H1 (cell line): ENCODE measurements at regions not wholly inside any gene's neighbourhood (a gene's known extent, or its start where the extent isn't known, plus 50 kb on each side); places are given as distances from the start of the nearest gene placed in this dataset.

ENCODE experiments used
- CTCF ChIA-PET: fragments of 300-600 bp; sonication (Branson Sonifier 250); formaldehyde crosslinking; loops from one replicate; lab custom pipeline; 2021; ENCODE audit not compliant: partially characterized antibody; lab: Charles Lee
- POLR2A ChIA-PET: fragments of 300-600 bp; sonication (Branson Sonifier 250); formaldehyde crosslinking; loops from one replicate; lab custom pipeline; 2021; ENCODE audit warnings: inconsistent platforms; ENCODE audit not compliant: partially characterized antibody; lab: Charles Lee
- DNase-seq, 2 experiments: peaks; one replicate each; pipeline versions ENCODE4 v3.0.0 to v3.0.0-alpha.2; 2010 to 2022; ENCODE audit warnings: low spot score in 2 of 2, low read depth in 1 of 2, mixed read lengths in 1 of 2
- FAIRE-seq: peaks from 2 replicates; lab custom pipeline; 2011; peaks lifted over from hg19 to GRCh38; lab: Jason Lieb, UNC
- H2AFZ ChIP-seq: 2 replicates; pipeline ENCODE4 v1.8.1; 2012; ENCODE audit warnings: low read length, inconsistent platforms
- H2AK5ac ChIP-seq: 2 replicates; pipeline ENCODE4 v1.6.1; 2013; ENCODE audit warnings: low read depth, low read length
- H2BK120ac ChIP-seq: replicated peaks from 2 replicates; pipeline ENCODE3; 2013; ENCODE audit warnings: low read depth, low read length, inconsistent platforms
- H2BK12ac ChIP-seq: 2 replicates; pipeline ENCODE4 v1.6.1; 2013; ENCODE audit warnings: low read depth, low read length
- H2BK15ac ChIP-seq: 2 replicates; pipeline ENCODE4 v1.6.1; 2013; ENCODE audit warnings: low read length
- H2BK20ac ChIP-seq: 2 replicates; pipeline ENCODE4 v1.6.1; 2013; ENCODE audit warnings: low read length
- H2BK5ac ChIP-seq: 2 replicates; pipeline ENCODE4 v1.6.1; 2013; ENCODE audit warnings: low read depth, low read length
- H3K14ac ChIP-seq: 2 replicates; pipeline ENCODE4 v1.6.1; 2013; ENCODE audit warnings: inconsistent platforms; ENCODE audit not compliant: insufficient read length
- H3K18ac ChIP-seq: 2 replicates; pipeline ENCODE4 v1.6.1; 2013; ENCODE audit warnings: low read length; ENCODE audit errors: extremely low read depth
- H3K23ac ChIP-seq: 2 replicates; pipeline ENCODE4 v1.6.1; 2013; ENCODE audit warnings: inconsistent platforms; ENCODE audit not compliant: insufficient read length
- H3K23me2 ChIP-seq: 2 replicates; pipeline ENCODE4 v1.6.1; 2013; ENCODE audit warnings: low read depth, low read length
- H3K27ac ChIP-seq: 2 replicates; pipeline ENCODE4 v1.6.1; 2011; ENCODE audit warnings: low read depth, low read length, inconsistent platforms
- H3K27me3 ChIP-seq, 4 experiments: replicated peaks in 1 of 4; 1 replicate in 1 of 4; 2 replicates in 3 of 4; pipeline versions ENCODE4 v1.6.1 to v1.8.1; 2011 to 2013; ENCODE audit warnings: low read length in 3 of 4, mild to moderate bottlenecking in 3 of 4, inconsistent platforms in 2 of 4, mixed read lengths in 2 of 4, moderate library complexity in 1 of 4; ENCODE audit not compliant: control insufficient read depth in 3 of 4, insufficient read depth in 3 of 4; ENCODE audit errors: extremely low read depth in 1 of 4
- H3K36me3 ChIP-seq, 4 experiments: 2 replicates each; pipeline versions ENCODE4 v1.6.1 to v1.8.1; 2011 to 2013; ENCODE audit warnings: mild to moderate bottlenecking in 4 of 4, low read length in 3 of 4, moderate library complexity in 2 of 4, control low read depth in 1 of 4, inconsistent platforms in 1 of 4; ENCODE audit not compliant: insufficient read depth in 4 of 4, control insufficient read depth in 2 of 4
- H3K4ac ChIP-seq: replicated peaks from 2 replicates; pipeline ENCODE3; 2013; ENCODE audit warnings: low read length, low read depth, mixed read lengths, inconsistent platforms; ENCODE audit not compliant: insufficient read length
- H3K4me1 ChIP-seq, 4 experiments: replicated peaks in 1 of 4; 1 replicate in 1 of 4; 2 replicates in 3 of 4; pipeline versions ENCODE4 v1.6.1 to v1.8.1; 2011 to 2013; ENCODE audit warnings: low read length in 3 of 4, inconsistent platforms in 2 of 4, mixed read lengths in 1 of 4; ENCODE audit not compliant: insufficient read depth in 4 of 4, control insufficient read depth in 3 of 4
- H3K4me2 ChIP-seq, 2 experiments: 2 replicates each; pipeline versions ENCODE4 v1.6.1 to v1.8.1; 2011 to 2013; ENCODE audit warnings: low read depth in 2 of 2, low read length in 2 of 2, control low read depth in 1 of 2, inconsistent platforms in 1 of 2, mild to moderate bottlenecking in 1 of 2; ENCODE audit not compliant: insufficient read depth in 1 of 2
- H3K4me3 ChIP-seq, 4 experiments: fragments of 200-600, 300-600 bp in 1 of 4; sonication (generic), shearing (Covaris generic), sonication (Bioruptor Twin) in 1 of 4; 2 replicates each; pipeline versions ENCODE4 v1.5.1 to v1.8.1; 2011 to 2016; ENCODE audit warnings: low read length in 4 of 4, low read depth in 3 of 4, control low read depth in 2 of 4, inconsistent platforms in 2 of 4, mild to moderate bottlenecking in 2 of 4, mixed read lengths in 1 of 4, moderate library complexity in 1 of 4; ENCODE audit not compliant: insufficient read depth in 2 of 4; ENCODE audit errors: extremely low read depth in 1 of 4
- H3K56ac ChIP-seq: replicated peaks from 2 replicates; pipeline ENCODE3; 2013; ENCODE audit warnings: low read depth, mild to moderate bottlenecking, mixed read lengths, low read length, inconsistent platforms; ENCODE audit not compliant: insufficient read length
- H3K79me1 ChIP-seq: 2 replicates; pipeline ENCODE4 v1.6.1; 2013; ENCODE audit warnings: low read depth, low read length, control low read depth
- H3K79me2 ChIP-seq, 2 experiments: 2 replicates each; pipeline versions ENCODE4 v1.6.1 to v1.8.1; 2012 to 2013; ENCODE audit warnings: low read length in 2 of 2, mild to moderate bottlenecking in 2 of 2, inconsistent platforms in 1 of 2; ENCODE audit not compliant: insufficient read depth in 2 of 2, control insufficient read depth in 1 of 2
- H3K9ac ChIP-seq, 4 experiments: replicated peaks in 1 of 4; 1 replicate in 1 of 4; 2 replicates in 3 of 4; pipeline versions ENCODE4 v1.6.1 to v1.8.1; 2011 to 2013; ENCODE audit warnings: low read depth in 3 of 4, low read length in 3 of 4, control low read depth in 2 of 4, mild to moderate bottlenecking in 2 of 4, moderate library complexity in 2 of 4, inconsistent platforms in 1 of 4; ENCODE audit errors: extremely low read depth in 1 of 4
- H3K9me3 ChIP-seq, 2 experiments: 2 replicates each; pipeline versions ENCODE4 v1.6.1 to v1.8.1; 2012 to 2013; ENCODE audit warnings: mild to moderate bottlenecking in 2 of 2, moderate library complexity in 2 of 2, control low read depth in 1 of 2, inconsistent platforms in 1 of 2, low read depth in 1 of 2, low read length in 1 of 2, mixed read lengths in 1 of 2; ENCODE audit not compliant: insufficient read depth in 2 of 2
- H4K20me1 ChIP-seq, 2 experiments: replicated peaks in 1 of 2; 2 replicates each; pipeline versions ENCODE3 to v1.8.1; 2011 to 2013; ENCODE audit warnings: inconsistent platforms in 2 of 2, low read length in 2 of 2, mild to moderate bottlenecking in 1 of 2; ENCODE audit not compliant: insufficient read depth in 2 of 2, control insufficient read depth in 1 of 2
- H4K5ac ChIP-seq: 2 replicates; pipeline ENCODE4 v1.6.1; 2013; ENCODE audit warnings: low read length, low read depth, mixed read lengths, inconsistent platforms; ENCODE audit not compliant: insufficient read length
- H4K8ac ChIP-seq: 2 replicates; pipeline ENCODE4 v1.8.0; 2013; ENCODE audit warnings: mild to moderate bottlenecking, moderate library complexity, low read length, inconsistent platforms; ENCODE audit not compliant: insufficient read depth; ENCODE audit errors: extremely low read depth
- H4K91ac ChIP-seq: replicated peaks from 2 replicates; pipeline ENCODE3; 2013; ENCODE audit warnings: low read length, mixed read lengths, inconsistent platforms; ENCODE audit not compliant: insufficient read length
- RAD21 ChIP-seq, 2 experiments: IDR thresholded peaks in 1 of 2; conservative IDR thresholded peaks in 1 of 2; 2 replicates each; pipeline ENCODE4 v1.6.1; 2011; ENCODE audit warnings: low read depth in 2 of 2, low read length in 2 of 2, improper control_type of control experiment in 1 of 2, inconsistent platforms in 1 of 2, mild to moderate bottlenecking in 1 of 2, moderate library complexity in 1 of 2
- WGBS, 2 experiments: shearing (Covaris generic) in 1 of 2; methylation state at CpG; one replicate each; pipeline versions ENCODE4 v1.1.6 to v1.1.7; 2013 to 2015; ENCODE audit warnings: low lambda C conversion rate in 2 of 2, mixed read lengths in 2 of 2, inconsistent platforms in 1 of 2, low coverage in 1 of 2, missing lambda C conversion rate in 1 of 2; ENCODE audit not compliant: insufficient replicate concordance in 2 of 2, insufficient coverage in 1 of 2, insufficient read length in 1 of 2; ENCODE audit errors: extremely low coverage in 1 of 2, missing lambda C conversion rate in 1 of 2; 5-methylcytosine and 5-hydroxymethylcytosine counted together
- TF ChIP-seq, protein P1 (sequence below), 3 experiments: IDR thresholded peaks; 1 replicate in 2 of 3; 2 replicates in 1 of 3; pipeline versions ENCODE4 v1.5.1 to v1.6.1; 2011; ENCODE audit warnings: low read length in 3 of 3, mild to moderate bottlenecking in 3 of 3, inconsistent platforms in 2 of 3, low read depth in 1 of 3, moderate library complexity in 1 of 3; ENCODE audit not compliant: insufficient read depth in 1 of 3; ENCODE audit errors: control extremely low read depth in 1 of 3

DNA sequence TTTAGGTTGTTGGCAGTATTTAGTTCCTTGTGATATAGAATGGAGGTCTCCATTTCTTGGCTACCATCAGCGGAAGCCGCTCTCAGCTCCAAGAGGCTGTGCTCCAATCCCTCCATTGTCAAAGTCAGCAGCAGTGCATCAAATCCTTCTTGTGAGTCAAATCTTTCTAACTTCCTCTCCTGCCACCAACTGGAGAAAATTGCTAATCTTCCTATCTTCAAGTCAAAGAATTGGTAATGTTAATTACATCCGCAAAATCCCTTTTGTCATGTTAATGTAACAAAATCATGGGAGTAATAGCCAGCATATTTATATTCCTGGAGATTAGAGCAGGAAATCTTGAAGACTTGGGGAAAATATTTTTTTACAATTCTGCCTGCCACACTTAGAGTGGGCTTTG, 436.4 kb upstream of the DYNLRB2 start:
- peak in 1 of 2 experiments; percentile 15; a peak in 1 of 4 replicates for TF ChIP-seq RAD21 (IDR thresholded peaks at IDR 0.05 in 1 of 2, conservative IDR thresholded peaks at IDR 0.05 in 1 of 2; ENCODE audit: low read depth in 2 of 2, low read length in 2 of 2)
- TF ChIP-seq, protein P1, sequence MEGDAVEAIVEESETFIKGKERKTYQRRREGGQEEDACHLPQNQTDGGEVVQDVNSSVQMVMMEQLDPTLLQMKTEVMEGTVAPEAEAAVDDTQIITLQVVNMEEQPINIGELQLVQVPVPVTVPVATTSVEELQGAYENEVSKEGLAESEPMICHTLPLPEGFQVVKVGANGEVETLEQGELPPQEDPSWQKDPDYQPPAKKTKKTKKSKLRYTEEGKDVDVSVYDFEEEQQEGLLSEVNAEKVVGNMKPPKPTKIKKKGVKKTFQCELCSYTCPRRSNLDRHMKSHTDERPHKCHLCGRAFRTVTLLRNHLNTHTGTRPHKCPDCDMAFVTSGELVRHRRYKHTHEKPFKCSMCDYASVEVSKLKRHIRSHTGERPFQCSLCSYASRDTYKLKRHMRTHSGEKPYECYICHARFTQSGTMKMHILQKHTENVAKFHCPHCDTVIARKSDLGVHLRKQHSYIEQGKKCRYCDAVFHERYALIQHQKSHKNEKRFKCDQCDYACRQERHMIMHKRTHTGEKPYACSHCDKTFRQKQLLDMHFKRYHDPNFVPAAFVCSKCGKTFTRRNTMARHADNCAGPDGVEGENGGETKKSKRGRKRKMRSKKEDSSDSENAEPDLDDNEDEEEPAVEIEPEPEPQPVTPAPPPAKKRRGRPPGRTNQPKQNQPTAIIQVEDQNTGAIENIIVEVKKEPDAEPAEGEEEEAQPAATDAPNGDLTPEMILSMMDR (IDR thresholded peaks at IDR 0.05; ENCODE audit: control extremely low read depth in 1 of 3, insufficient read depth in 1 of 3, low read depth in 1 of 3, low read length in 3 of 3), result no peak
- TF ChIP-seq, all 59 proteins: peak for 1
- no peak overlapping the region for H2BK15ac ChIP-seq

More for the DNA sequence above, 436.4 kb upstream of the DYNLRB2 start:
- Histone ChIP-seq H3K4me2 (no peak overlapping the region), H3K79me2 (no peaks in the 10 kb centered on the region), H2AFZ (no peak overlapping the region), H3K4me1 (peaks cover 1 to 4% (median 3%) of the 10 kb centered on the region in 4 experiments; a peak in 2 of 7 replicates), H3K18ac (no peak overlapping the region), H3K27ac (no peak overlapping the region), H3K56ac (no peak overlapping the region), H3K4ac (no peak overlapping the region), H3K79me1 (no peaks in the 10 kb centered on the region), H3K4me3 (no peak overlapping the region), H2BK120ac (no peak overlapping the region), H3K14ac (no peak overlapping the region), H4K5ac (no peak overlapping the region), H4K8ac (no peak overlapping the region), H4K20me1 (no peaks in the 10 kb centered on the region), H3K9ac (no peak overlapping the region), H3K36me3 (no peaks in the 10 kb centered on the region), H3K9me3 (no peaks in the 10 kb centered on the region), H2BK12ac (no peak overlapping the region), H2BK20ac (no peak overlapping the region), H3K23ac (no peak overlapping the region), H2AK5ac (no peak overlapping the region), H2BK5ac (no peak overlapping the region), H3K23me2 (no peaks in the 10 kb centered on the region), H4K91ac (no peak overlapping the region), H3K27me3 (no peaks in the 10 kb centered on the region)
- ChIA-PET POLR2A (no interaction called here), CTCF (no interaction called here)
- DNase-seq, result no peak
- WGBS, 2 experiments, result 74% methylated on average over 3 of the region's 3 CpGs; no CpG with 5 or more reads in 1 of the 2 experiments
- no peak for FAIRE-seq
